ENCODE measurements at regions not wholly inside any gene's neighbourhood (a gene's known extent, or its start where the extent isn't known, plus 50 kb on each side); places are given as distances from the start of the nearest gene placed in this dataset.
A peak's percentile ranks its signal among the peaks of the same experiment; 100 is the strongest.

DNA sequence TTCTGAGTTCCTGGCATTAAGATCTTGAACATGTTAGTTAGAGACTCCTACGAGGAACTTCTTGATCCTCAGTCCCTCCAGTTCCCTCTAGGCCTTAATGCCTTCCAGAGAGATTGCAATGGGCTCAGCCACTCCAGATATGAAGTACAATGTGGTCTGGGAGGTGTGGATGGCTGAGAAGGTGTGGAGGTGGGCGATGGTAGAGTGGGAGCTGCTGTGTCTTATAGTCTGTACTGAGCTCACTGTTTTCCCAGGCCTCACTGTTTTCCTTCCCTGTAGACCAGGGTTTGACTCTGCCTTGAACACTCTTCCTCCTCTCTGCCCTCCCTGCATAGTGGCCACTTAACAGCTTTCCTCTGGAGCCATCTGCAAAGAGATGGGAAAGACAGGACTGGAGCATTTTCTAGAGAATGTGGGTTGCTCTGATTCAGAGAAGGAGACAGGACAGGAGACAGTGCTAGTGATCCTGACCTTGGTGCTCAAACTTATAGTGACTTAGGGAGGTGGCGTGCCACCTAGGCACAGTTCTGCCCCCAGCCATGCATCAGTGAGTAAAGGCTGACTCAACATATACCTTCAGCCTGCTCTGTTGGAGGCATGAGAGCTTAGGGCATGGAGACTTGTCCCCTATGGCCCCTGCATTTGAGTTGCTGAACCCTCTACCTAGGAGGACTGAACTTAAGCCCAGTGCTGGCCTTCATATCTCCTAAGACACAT is 129.7 kb downstream of the TDRD15 start:
- ATAC-seq (no peak), DNase-seq (no peak)
- H3K27ac ChIP-seq, result no peak overlapping the region
- H3K4me1 ChIP-seq, result peaks cover 0 to 17% (median 7%) of the 10 kb centered on the region in 12 donors
- no peaks in the 10 kb centered on the region for H3K9me3 ChIP-seq
- no peaks in the 10 kb centered on the region for H3K27me3 ChIP-seq
- H3K4me3 ChIP-seq, result no peak overlapping the region
- TF ChIP-seq, protein P1, sequence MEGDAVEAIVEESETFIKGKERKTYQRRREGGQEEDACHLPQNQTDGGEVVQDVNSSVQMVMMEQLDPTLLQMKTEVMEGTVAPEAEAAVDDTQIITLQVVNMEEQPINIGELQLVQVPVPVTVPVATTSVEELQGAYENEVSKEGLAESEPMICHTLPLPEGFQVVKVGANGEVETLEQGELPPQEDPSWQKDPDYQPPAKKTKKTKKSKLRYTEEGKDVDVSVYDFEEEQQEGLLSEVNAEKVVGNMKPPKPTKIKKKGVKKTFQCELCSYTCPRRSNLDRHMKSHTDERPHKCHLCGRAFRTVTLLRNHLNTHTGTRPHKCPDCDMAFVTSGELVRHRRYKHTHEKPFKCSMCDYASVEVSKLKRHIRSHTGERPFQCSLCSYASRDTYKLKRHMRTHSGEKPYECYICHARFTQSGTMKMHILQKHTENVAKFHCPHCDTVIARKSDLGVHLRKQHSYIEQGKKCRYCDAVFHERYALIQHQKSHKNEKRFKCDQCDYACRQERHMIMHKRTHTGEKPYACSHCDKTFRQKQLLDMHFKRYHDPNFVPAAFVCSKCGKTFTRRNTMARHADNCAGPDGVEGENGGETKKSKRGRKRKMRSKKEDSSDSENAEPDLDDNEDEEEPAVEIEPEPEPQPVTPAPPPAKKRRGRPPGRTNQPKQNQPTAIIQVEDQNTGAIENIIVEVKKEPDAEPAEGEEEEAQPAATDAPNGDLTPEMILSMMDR (IDR thresholded peaks at IDR 0.05), result no peak
- no peak for TF ChIP-seq POLR2A (IDR thresholded peaks at IDR 0.05)
- intact Hi-C loops (cut with DNase I), result no loop called here
- 87 to 96% (median 91%) methylated on average over 3 of the region's 3 CpGs for WGBS, 4 donors
- H3K36me3 ChIP-seq, result no peaks in the 10 kb centered on the region

DNA sequence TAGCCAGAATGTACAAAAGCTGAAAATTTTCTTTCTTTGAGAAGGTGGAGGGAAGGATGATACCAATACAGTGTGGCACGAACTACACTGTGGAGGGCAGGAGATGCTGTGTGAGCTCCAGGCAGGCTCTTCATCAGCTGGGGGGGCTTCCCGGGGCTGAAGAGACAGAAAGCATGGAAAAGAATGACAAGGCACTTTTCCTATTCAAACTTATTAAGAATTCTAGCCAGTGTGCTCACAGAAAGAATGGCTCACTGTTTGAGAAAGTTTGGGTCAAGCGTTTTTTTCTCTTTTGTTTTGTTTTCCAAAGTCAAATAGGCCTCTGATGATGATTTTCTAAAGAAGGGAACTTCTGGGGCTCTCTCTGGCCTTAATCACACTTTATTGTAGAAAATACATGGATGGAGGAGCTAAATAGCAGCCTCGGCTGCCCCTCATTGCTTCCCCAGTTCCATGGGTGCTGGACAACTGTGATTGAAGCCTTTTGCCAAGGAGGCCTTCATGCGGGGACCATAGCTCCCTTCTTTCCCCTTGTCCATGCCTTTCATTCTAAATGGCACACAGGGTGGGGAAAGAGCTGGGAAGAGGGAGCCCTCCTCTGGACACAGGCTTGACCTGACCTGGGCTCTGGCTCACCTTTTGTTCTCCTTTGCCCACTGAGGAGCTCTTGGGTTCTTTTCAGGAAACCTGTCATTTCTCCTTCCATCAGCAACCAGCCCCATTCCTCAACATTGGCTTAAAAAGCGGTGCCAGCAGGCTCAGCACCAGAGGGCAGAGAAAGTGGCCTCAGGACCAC is 130.6 kb downstream of the TDRD15 start:
- DNase-seq, result no peak
- Histone ChIP-seq H3K27me3 (no peaks in the 10 kb centered on the region), H3K9me3 (no peaks in the 10 kb centered on the region), H3K27ac (no peak overlapping the region), H3K36me3 (no peaks in the 10 kb centered on the region), H3K4me1 (peaks cover 0 to 17% (median 7%) of the 10 kb centered on the region in 12 donors), H3K4me3 (no peak overlapping the region)
- ATAC-seq, result no peak
- intact Hi-C loops (cut with DNase I), result no loop called here
- 88 to 92% (median 91%) methylated on average over 6 of the region's 6 CpGs for WGBS, 4 donors
- no peak for TF ChIP-seq POLR2A (IDR thresholded peaks at IDR 0.05)
- TF ChIP-seq, protein P1 (IDR thresholded peaks at IDR 0.05), result no peak

DNA sequence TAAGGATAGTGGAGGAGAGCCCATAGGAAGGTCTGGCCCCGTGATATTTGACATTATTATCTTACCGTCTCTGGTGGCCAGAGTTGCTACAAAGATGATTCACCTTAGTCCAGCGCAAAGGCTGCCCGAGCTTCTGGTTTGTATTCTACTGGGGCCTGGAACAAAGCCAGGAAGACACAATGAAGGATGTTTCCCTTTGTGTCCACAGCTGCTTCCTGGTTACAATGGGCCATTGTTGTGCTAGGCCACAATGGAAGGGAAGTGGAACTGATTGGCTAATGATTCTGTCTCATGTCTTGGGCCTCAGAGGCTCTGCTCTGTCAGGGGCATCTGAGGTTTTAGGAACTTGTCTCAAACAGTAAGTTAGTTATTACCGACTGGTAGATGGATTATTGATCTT is 132.2 kb downstream of the TDRD15 start:
- DNase-seq (peak in 4 of 5 donors; percentile 51 to 76 (median 56)), ATAC-seq (peak in 3 of 4 donors; percentile 79 to 89 (median 85))
- intact Hi-C loops (cut with DNase I), result no loop called here
- Histone ChIP-seq H3K36me3 (no peaks in the 10 kb centered on the region), H3K9me3 (no peaks in the 10 kb centered on the region), H3K27me3 (no peaks in the 10 kb centered on the region), H3K4me3 (no peak overlapping the region), H3K27ac (peak overlapping the region in 2 of 12 donors; percentile 47 to 58), H3K4me1 (peaks cover 0 to 17% (median 6%) of the 10 kb centered on the region in 12 donors)
- TF ChIP-seq POLR2A (IDR thresholded peaks at IDR 0.05), result no peak
- TF ChIP-seq, protein P1 (IDR thresholded peaks at IDR 0.05), result no peak
- 27 to 71% (median 50%) methylated on average over 5 of the region's 5 CpGs for WGBS, 4 donors

DNA sequence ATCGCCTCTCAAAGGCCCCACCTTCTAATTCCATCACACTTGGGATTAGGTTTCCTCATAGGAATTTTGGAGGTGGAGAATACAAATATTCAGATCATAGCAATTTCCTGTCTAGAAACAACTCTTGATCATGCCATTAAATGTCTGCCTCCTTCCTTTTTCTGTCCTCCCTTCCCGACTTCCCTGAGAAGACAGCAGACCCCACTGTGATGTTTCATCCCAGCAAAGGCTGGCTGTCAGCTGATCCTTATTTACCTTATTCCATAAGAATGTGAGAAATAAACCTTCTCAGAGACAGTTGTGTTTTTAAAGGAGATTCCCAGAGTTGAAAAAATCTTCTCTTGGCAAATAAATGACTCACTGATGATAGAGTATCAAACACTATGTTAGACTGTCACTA is 133.9 kb downstream of the TDRD15 start:
- Histone ChIP-seq H3K27ac (no peak overlapping the region), H3K36me3 (no peaks in the 10 kb centered on the region), H3K4me3 (no peak overlapping the region), H3K9me3 (no peaks in the 10 kb centered on the region), H3K4me1 (peaks cover 0 to 17% (median 7%) of the 10 kb centered on the region in 12 donors), H3K27me3 (no peaks in the 10 kb centered on the region)
- intact Hi-C loops (cut with DNase I), result no loop called here
- WGBS, 4 donors, result 58 to 81% (median 72%) methylated on average over 2 of the region's 2 CpGs
- TF ChIP-seq POLR2A (IDR thresholded peaks at IDR 0.05), result no peak
- DNase-seq (no peak), ATAC-seq (no peak)

All from heart left ventricle (tissue), 16 donors.